Choroid plexus epithelial cell (primary cell): ENCODE measurements at regions not wholly inside any gene's neighbourhood (a gene's known extent, or its start where the extent isn't known, plus 50 kb on each side); places are given as distances from the start of the nearest gene placed in this dataset.

Experiments
- DNase-seq: peaks from one replicate; pipeline ENCODE4 v3.0.0-alpha.2; 2010; ENCODE audit warnings: low read depth
- H3K4me3 ChIP-seq: 2 replicates; pipeline ENCODE4 v1.5.1; 2011; ENCODE audit warnings: low read depth, mild to moderate bottlenecking, control low read depth, low read length, moderate library complexity
- TF ChIP-seq, protein P1 (sequence below): conservative IDR thresholded peaks from 2 replicates; pipeline ENCODE4 v1.5.1; 2011; ENCODE audit warnings: low read depth, mild to moderate bottlenecking, control low read depth, inconsistent platforms, low read length, moderate library complexity

DNA sequence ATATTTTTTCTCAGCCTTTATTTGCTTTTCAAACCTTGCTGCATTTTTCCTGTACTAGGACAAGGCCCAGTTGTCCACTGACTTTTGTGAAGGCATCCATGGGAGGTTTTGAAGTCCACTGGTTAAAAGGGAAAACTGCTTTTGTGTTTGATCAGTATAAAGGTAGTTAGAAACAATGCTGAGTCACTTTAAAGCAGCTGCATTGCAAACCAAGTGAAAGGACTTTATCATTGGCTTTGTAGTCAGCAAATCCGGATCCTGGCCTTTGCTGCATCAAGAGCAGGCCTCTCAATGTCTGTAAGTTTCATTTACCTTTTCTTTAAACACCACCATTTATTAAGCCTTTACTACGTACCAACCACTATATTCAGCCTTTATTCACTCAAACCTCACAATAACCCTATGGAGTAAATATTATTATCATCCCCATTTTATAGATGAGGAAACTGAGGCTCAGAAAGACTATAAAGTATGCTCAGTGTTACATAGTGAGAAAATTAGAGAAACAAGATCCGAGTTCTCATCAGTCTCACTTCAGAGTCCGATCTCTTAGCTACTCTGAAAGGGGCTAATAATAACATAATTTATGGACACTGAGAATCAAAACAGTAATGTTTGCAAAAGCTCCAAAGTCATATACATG, 60.6 kb upstream of the HSD17B12 start:
- H3K4me3 ChIP-seq: no peak overlapping the region
- TF ChIP-seq, protein P1, sequence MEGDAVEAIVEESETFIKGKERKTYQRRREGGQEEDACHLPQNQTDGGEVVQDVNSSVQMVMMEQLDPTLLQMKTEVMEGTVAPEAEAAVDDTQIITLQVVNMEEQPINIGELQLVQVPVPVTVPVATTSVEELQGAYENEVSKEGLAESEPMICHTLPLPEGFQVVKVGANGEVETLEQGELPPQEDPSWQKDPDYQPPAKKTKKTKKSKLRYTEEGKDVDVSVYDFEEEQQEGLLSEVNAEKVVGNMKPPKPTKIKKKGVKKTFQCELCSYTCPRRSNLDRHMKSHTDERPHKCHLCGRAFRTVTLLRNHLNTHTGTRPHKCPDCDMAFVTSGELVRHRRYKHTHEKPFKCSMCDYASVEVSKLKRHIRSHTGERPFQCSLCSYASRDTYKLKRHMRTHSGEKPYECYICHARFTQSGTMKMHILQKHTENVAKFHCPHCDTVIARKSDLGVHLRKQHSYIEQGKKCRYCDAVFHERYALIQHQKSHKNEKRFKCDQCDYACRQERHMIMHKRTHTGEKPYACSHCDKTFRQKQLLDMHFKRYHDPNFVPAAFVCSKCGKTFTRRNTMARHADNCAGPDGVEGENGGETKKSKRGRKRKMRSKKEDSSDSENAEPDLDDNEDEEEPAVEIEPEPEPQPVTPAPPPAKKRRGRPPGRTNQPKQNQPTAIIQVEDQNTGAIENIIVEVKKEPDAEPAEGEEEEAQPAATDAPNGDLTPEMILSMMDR: no peak
- DNase-seq: no peak

DNA sequence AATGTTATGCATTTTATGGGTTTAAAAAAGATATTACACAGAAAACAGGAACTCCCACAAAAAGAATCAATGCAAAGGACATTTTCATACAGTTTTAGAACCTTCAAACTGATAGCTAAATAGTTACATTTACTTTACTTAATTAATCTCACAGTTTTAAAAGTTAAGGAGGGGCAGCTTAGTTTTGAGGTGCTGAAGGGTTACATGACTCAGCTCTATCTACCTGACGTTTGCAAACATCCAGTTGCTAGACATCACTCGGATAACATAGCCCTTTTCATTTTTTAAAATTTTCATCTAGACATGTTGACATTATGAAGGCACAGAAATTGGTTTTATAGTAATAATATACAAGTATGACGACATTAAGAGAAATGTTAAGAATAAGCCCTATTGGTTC, 53.7 kb upstream of the HSD17B12 start:
- no peak for DNase-seq

More for the DNA sequence above, 53.7 kb upstream of the HSD17B12 start:
- H3K4me3 ChIP-seq: no peak overlapping the region
- TF ChIP-seq, protein P1: no peak
